NCI-H345 treated with DMSO at 0.1 percent for 48 hours (cell line): ENCODE measurements at regions not wholly inside any gene's neighbourhood (a gene's known extent, or its start where the extent isn't known, plus 50 kb on each side); places are given as distances from the start of the nearest gene placed in this dataset.

Experiments
- DNase-seq: peaks from one replicate; lab custom pipeline; 2025; ENCODE audit not compliant: unreplicated experiment; lab: John Stamatoyannopoulos, UW

- peak; percentile 37 for DNase-seq
These were observed 67.6 kb upstream of the C1GALT1 start for GRCh38 chr7:7114575-7115291.

DNA sequence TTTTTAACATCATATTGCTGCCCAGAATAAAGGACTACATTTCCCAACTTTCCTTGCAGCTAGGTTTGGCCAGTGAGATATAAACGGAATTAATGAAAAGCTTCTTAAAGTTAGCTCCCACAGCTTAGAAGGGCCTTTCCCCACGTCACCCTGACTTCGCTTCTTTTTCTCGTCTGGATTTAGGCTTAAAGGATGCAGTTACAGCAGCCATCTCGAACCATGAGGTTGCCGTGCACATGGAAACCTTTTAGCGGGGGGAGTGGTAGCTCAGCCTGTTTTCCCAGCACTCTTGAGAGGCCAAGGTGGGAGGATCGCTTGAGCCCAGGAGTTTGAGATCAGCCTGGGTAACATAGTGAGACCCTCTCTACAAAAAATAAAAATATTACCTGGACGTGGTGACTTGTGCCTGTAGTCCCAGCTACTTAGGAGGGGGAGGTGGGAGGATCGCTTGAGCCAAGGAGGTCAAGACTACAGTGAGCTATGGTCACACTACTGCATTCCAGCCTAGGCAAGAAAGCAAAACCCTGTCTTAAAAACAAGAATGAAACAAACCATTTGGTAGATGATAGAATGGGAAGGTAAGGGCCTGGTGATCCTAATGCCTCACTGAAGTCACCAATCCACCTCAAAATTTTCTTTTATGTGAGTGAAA, 64.3 kb upstream of the C1GALT1 start:
- DNase-seq = no peak

DNA sequence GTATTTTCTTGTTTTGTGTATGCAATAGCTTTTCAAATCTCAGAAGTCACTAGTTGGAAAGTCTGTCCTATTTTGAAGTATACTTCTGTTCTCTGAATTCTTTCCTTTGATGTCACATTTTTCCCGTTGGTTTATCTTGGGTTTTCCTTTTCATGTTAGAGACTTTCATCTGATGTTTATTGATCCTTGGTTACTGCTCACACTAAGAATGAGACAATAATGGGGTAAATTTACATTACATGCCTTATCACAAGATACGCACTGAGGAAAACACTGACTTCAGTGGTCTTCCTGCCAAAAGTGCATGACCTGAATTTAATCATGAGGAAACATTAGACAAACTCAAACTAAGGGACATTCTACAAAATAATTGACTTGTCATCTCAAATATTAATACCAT, 63.5 kb upstream of the C1GALT1 start:
- no peak for DNase-seq

DNA sequence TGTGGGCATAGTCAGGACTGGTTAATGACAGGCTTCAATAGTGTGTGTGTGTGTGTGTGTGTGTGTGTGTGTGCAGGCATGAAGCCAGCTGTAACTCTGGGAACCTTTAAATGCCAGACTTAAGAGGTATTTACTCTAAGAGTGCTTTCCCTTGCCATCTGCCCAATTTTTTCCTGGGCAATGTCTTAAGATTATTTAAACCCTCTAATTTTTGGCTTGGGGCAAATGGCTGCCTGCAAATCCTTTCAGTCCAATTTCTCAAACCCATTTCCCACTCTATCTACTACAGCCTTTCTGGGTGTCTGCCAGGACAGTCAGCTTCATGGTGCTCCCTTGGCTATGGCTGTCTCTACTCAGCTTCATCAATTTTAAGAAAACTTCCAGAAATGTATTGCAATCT, 62.6 kb upstream of the C1GALT1 start:
- no peak for DNase-seq

GRCh38 chr7:7122033-7122478, 60.3 kb upstream of the C1GALT1 start:
- no peak for DNase-seq

GRCh38 chr7:7122701-7123281, 59.6 kb upstream of the C1GALT1 start:
- no peak for DNase-seq

GRCh38 chr7:7125963-7126362, 56.4 kb upstream of the C1GALT1 start:
- no peak for DNase-seq

DNA sequence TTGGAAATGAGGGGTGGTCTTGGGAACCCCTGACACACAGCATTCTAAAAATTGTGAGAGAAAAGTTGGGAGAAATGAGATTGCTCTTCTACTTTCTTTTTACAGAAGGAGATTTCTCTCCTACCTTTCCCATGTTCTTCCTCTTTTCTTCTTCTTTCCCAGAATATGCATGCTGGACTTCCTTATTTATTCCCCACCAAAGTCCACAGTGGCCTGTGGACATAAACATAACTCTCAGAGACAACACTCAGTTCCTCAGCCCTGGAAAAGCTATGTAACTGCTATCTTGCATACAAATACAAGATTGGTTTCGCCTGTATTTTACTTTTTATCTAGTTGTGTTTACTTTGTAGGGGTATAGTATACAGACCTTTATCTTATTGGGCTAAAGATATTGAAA, 54.6 kb upstream of the C1GALT1 start:
- DNase-seq = no peak

GRCh38 chr7:7129381-7129780, 53.0 kb upstream of the C1GALT1 start:
- no peak for DNase-seq

GRCh38 chr7:7131273-7131672, 51.1 kb upstream of the C1GALT1 start:
- DNase-seq = no peak
